Thyroid gland (tissue), 4 donors: ENCODE measurements at regions not wholly inside any gene's neighbourhood (a gene's known extent, or its start where the extent isn't known, plus 50 kb on each side); places are given as distances from the start of the nearest gene placed in this dataset.
A peak's percentile ranks its signal among the peaks of the same experiment; 100 is the strongest.

Source experiments
- DNase-seq, 2 donors: peaks; one replicate each; pipeline ENCODE4 v3.0.0-alpha.2; 2019
- H3K27ac ChIP-seq, 3 donors: fragments of 200-600 bp; sonication (generic); 1 replicate in 2 of 3; 2 replicates in 1 of 3; pipeline ENCODE4 v1.5.1; 2016 to 2019; ENCODE audit warnings: mild to moderate bottlenecking in 1 of 3, moderate library complexity in 1 of 3
- H3K27me3 ChIP-seq: fragments of 200-600 bp; sonication (generic); one replicate; pipeline ENCODE4 v1.5.1; 2019
- H3K36me3 ChIP-seq, 2 donors: fragments of 200-600 bp; sonication (generic); one replicate each; pipeline ENCODE4 v1.5.1; 2016 to 2019
- H3K4me1 ChIP-seq, 2 donors: fragments of 200-600 bp; sonication (generic); one replicate each; pipeline ENCODE4 v1.5.1; 2017 to 2019
- H3K4me3 ChIP-seq, 3 donors: fragments of 200-600 bp; sonication (generic); replicated peaks in 1 of 3; 1 replicate in 2 of 3; 2 replicates in 1 of 3; pipeline ENCODE4 v1.5.1; 2016; ENCODE audit warnings: mild to moderate bottlenecking in 1 of 3
- H3K9me3 ChIP-seq: fragments of 200-600 bp; sonication (generic); one replicate; pipeline ENCODE4 v1.5.1; 2017
- POLR2A ChIP-seq, 2 donors: fragments of 450-650 bp; IDR thresholded peaks; one replicate each; pipeline ENCODE4 v1.6.1; 2017; ENCODE audit warnings: antibody characterized with exemption in 2 of 2, mild to moderate bottlenecking in 2 of 2, moderate library complexity in 1 of 2
- WGBS, 2 donors: methylation state at CpG; one replicate each; pipeline ENCODE4 v1.1.5; 2017; 5-methylcytosine and 5-hydroxymethylcytosine counted together
- intact Hi-C: fragments of 100-400 bp; cut with DNase I; formaldehyde crosslinking; loops from one replicate; pipeline ENCODE4 v1.15.1; 2023
- TF ChIP-seq, protein P1 (sequence below), 6 experiments: fragments of 200-600 bp in 3 of 6; fragments of 450-650 bp in 3 of 6; sonication (generic) in 3 of 6; IDR thresholded peaks; one replicate each; pipeline ENCODE4 v1.5.1; 2016 to 2019; ENCODE audit warnings: antibody characterized with exemption in 6 of 6, mild to moderate bottlenecking in 2 of 6, inconsistent platforms in 1 of 6, moderate library complexity in 1 of 6

GRCh38 chr13:76759877-76760276 lies 126.3 kb downstream of the KCTD12 start:
- TF ChIP-seq POLR2A (IDR thresholded peaks at IDR 0.05), result no peak
- TF ChIP-seq, protein P1, sequence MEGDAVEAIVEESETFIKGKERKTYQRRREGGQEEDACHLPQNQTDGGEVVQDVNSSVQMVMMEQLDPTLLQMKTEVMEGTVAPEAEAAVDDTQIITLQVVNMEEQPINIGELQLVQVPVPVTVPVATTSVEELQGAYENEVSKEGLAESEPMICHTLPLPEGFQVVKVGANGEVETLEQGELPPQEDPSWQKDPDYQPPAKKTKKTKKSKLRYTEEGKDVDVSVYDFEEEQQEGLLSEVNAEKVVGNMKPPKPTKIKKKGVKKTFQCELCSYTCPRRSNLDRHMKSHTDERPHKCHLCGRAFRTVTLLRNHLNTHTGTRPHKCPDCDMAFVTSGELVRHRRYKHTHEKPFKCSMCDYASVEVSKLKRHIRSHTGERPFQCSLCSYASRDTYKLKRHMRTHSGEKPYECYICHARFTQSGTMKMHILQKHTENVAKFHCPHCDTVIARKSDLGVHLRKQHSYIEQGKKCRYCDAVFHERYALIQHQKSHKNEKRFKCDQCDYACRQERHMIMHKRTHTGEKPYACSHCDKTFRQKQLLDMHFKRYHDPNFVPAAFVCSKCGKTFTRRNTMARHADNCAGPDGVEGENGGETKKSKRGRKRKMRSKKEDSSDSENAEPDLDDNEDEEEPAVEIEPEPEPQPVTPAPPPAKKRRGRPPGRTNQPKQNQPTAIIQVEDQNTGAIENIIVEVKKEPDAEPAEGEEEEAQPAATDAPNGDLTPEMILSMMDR (IDR thresholded peaks at IDR 0.05), result no peak
- Histone ChIP-seq H3K36me3 (no peaks in the 10 kb centered on the region), H3K4me1 (no peaks in the 10 kb centered on the region), H3K4me3 (no peak overlapping the region), H3K27ac (no peak overlapping the region), H3K9me3 (no peaks in the 10 kb centered on the region), H3K27me3 (no peaks in the 10 kb centered on the region)
- 48 to 69% methylated on average over 1 of the region's 1 CpG for WGBS, 2 donors
- intact Hi-C loops, result no loop called here
- no peak for DNase-seq

- H3K4me3 ChIP-seq, result no peak overlapping the region
- TF ChIP-seq, protein P1 (IDR thresholded peaks at IDR 0.05), result no peak
- TF ChIP-seq POLR2A (IDR thresholded peaks at IDR 0.05), result no peak
- DNase-seq, result no peak
- no peaks in the 10 kb centered on the region for H3K4me1 ChIP-seq
- intact Hi-C loops, result no loop called here
- H3K27ac ChIP-seq, result no peak overlapping the region
- H3K9me3 ChIP-seq, result no peaks in the 10 kb centered on the region
- 89 to 93% methylated on average over 1 of the region's 1 CpG for WGBS, 2 donors
- no peaks in the 10 kb centered on the region for H3K27me3 ChIP-seq
- no peaks in the 10 kb centered on the region for H3K36me3 ChIP-seq
These were observed 127.5 kb downstream of the KCTD12 start for GRCh38 chr13:76758738-76759137.

- TF ChIP-seq, protein P1 (IDR thresholded peaks at IDR 0.05), result no peak
- no peak for TF ChIP-seq POLR2A (IDR thresholded peaks at IDR 0.05)
- H3K4me3 ChIP-seq, result no peak overlapping the region
- DNase-seq, result no peak
- H3K9me3 ChIP-seq, result no peaks in the 10 kb centered on the region
- no peaks in the 10 kb centered on the region for H3K36me3 ChIP-seq
- no peaks in the 10 kb centered on the region for H3K4me1 ChIP-seq
- H3K27me3 ChIP-seq, result no peaks in the 10 kb centered on the region
- intact Hi-C loops, result no loop called here
- no peak overlapping the region for H3K27ac ChIP-seq
These were observed 127.9 kb downstream of the KCTD12 start for GRCh38 chr13:76758257-76758656.

DNA sequence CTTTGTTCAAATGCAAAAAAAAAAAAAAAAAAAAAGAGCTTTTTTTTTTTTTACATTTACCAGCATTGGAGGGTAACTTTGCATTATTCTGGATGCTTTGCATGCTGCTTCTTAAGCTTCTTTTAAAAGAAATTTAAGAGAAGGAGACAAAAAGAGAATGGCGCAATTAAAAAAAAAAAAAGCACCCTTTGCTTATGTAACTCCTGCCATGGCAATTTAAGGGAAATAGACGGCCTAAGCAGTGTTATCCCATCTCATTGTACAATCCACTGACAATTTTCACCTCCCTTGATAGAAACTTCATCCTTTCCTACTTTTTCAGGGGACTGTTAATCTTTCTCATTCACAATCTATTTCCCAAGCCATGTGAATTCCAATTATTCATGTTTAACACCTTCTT lies 129.8 kb downstream of the KCTD12 start:
- Histone ChIP-seq H3K36me3 (no peaks in the 10 kb centered on the region), H3K4me1 (no peaks in the 10 kb centered on the region), H3K4me3 (no peak overlapping the region), H3K27me3 (no peaks in the 10 kb centered on the region), H3K9me3 (no peaks in the 10 kb centered on the region), H3K27ac (no peak overlapping the region)
- TF ChIP-seq, protein P1 (IDR thresholded peaks at IDR 0.05), result no peak
- no peak for TF ChIP-seq POLR2A (IDR thresholded peaks at IDR 0.05)
- intact Hi-C loops, result no loop called here
- WGBS, 2 donors, result 89 to 91% methylated on average over 2 of the region's 2 CpGs
- no peak for DNase-seq

DNA sequence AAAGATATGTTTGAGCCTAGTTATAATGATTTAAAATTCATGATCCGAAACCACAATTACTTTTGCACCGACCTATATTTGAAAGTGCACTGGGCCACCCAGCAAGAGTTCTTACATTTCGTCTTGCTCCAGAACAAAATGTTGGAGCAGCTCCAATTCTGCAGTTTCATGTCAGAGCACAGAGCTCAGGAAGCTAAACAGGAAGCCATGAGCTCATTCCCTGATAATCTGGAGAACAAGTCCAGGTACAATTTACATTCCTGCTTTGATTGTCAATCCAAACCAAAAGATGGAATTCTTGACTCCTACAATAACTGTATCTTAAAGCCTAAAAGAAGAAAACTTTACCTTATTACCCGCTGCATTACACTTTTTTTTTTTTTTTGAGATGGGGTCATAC lies 131.8 kb downstream of the KCTD12 start:
- intact Hi-C loops, result no loop called here
- H3K9me3 ChIP-seq, result no peaks in the 10 kb centered on the region
- DNase-seq, result peak in 1 of 2 donors; percentile 3
- H3K36me3 ChIP-seq, result no peaks in the 10 kb centered on the region
- H3K4me3 ChIP-seq, result no peak overlapping the region
- no peaks in the 10 kb centered on the region for H3K4me1 ChIP-seq
- 52 to 59% methylated on average over 4 of the region's 4 CpGs for WGBS, 2 donors
- TF ChIP-seq, protein P1 (IDR thresholded peaks at IDR 0.05), result no peak
- no peak for TF ChIP-seq POLR2A (IDR thresholded peaks at IDR 0.05)
- H3K27ac ChIP-seq, result no peak overlapping the region
- H3K27me3 ChIP-seq, result no peaks in the 10 kb centered on the region
